Heart left ventricle (tissue), 13 donors: ENCODE measurements at regions not wholly inside any gene's neighbourhood (a gene's known extent, or its start where the extent isn't known, plus 50 kb on each side); places are given as distances from the start of the nearest gene placed in this dataset.

ENCODE experiments used
- POLR2A ChIP-seq, 2 donors: fragments of 450-650 bp; IDR thresholded peaks; one replicate each; pipeline ENCODE4 v1.6.1; 2017; ENCODE audit warnings: antibody characterized with exemption in 2 of 2, mild to moderate bottlenecking in 2 of 2, moderate library complexity in 2 of 2
- TF ChIP-seq, protein P1 (sequence below), 12 donors: fragments of 200-600 bp; sonication (generic) in 4 of 12; IDR thresholded peaks; one replicate each; pipeline versions ENCODE4 v1.5.0 to v1.8.0; 2018 to 2022; ENCODE audit warnings: antibody characterized with exemption in 12 of 12, mild to moderate bottlenecking in 5 of 12
- donor health status: ischemic (EF 13 %, LVEDD 7.1; RV severe dilation, severe dysfunction).
- donor health status: DM: no; HTN: yes; CAD: no.
- donor health status: DM: no; HTN: no; CAD: no.
- donor health status: ischemic (EF 25% LVEDD 6.9; RV normal size, moderate dysfunction).
- donor health status: ischemic (EF 25% LVEDD 5.7; RV mildly dilated, moderate dysfunction).
- donor health status: ischemic (EF 35%, LVEDD 5.7; RV mildly dilated, moderate dysfunction).
- donor health status: nonischemic (EF 11% LVEDD 7.7; RV severe dilation, severe dysfunction).
- donor health status: DM: yes; HTN: yes; CAD: no.
- donor health status: PGD.
- donor health status: ischemic (EF 29% LVEDD 5.4; RV normal size, mild dysfunction).
- donor health status: nonischemic (EF 23%, LVEDD 6.1; RV moderate dilation, normal function).

DNA sequence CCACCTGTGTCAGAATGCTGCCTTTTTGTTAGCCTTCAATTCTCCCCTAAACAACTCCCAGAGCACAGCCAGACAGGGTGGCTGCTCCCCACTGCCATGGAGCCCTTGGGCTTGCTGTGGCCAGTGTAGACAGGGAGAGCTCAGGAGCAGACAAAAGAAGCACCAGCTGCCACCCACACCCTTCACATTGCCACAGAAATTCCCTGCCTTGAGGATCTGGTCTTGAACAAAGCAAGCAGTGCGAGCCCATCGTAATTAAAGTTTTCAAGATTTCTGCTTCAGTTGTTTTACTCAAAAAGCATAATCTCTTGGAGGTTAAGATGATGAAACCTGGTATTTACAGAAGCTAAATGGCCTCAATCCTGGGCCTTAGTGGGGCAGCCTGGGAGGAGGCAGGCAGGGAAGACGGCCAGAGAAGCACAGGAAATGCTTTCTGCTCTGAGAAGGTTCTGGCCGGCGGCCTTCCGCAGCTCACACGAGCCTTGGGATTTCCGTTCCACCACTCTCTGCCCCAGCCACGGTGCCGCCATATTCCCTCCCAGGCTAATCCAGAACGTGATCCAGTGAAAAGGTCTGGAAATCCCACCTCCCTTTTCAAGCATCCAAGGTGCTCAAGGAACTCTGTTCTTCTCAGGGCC is 535.2 kb downstream of the BCL11B start:
- TF ChIP-seq POLR2A (IDR thresholded peaks at IDR 0.05): no peak
- TF ChIP-seq, protein P1, sequence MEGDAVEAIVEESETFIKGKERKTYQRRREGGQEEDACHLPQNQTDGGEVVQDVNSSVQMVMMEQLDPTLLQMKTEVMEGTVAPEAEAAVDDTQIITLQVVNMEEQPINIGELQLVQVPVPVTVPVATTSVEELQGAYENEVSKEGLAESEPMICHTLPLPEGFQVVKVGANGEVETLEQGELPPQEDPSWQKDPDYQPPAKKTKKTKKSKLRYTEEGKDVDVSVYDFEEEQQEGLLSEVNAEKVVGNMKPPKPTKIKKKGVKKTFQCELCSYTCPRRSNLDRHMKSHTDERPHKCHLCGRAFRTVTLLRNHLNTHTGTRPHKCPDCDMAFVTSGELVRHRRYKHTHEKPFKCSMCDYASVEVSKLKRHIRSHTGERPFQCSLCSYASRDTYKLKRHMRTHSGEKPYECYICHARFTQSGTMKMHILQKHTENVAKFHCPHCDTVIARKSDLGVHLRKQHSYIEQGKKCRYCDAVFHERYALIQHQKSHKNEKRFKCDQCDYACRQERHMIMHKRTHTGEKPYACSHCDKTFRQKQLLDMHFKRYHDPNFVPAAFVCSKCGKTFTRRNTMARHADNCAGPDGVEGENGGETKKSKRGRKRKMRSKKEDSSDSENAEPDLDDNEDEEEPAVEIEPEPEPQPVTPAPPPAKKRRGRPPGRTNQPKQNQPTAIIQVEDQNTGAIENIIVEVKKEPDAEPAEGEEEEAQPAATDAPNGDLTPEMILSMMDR (IDR thresholded peaks at IDR 0.05): no peak
